Peyer's patch (tissue), 4 donors: ENCODE measurements at regions not wholly inside any gene's neighbourhood (a gene's known extent, or its start where the extent isn't known, plus 50 kb on each side); places are given as distances from the start of the nearest gene placed in this dataset.

Experiments
- POLR2A ChIP-seq, 2 donors: fragments of 450-650 bp; IDR thresholded peaks; one replicate each; pipeline ENCODE4 v1.5.1; 2017; ENCODE audit warnings: antibody characterized with exemption in 2 of 2, mild to moderate bottlenecking in 2 of 2, moderate library complexity in 2 of 2
- TF ChIP-seq, protein P1 (sequence below), 6 experiments: fragments of 450-650 bp in 4 of 6; fragments of 200-600 bp in 2 of 6; sonication (generic) in 1 of 6; IDR thresholded peaks; one replicate each; pipeline ENCODE4 v1.5.1; 2017 to 2019; ENCODE audit warnings: antibody characterized with exemption in 6 of 6, mild to moderate bottlenecking in 3 of 6, moderate library complexity in 1 of 6

DNA sequence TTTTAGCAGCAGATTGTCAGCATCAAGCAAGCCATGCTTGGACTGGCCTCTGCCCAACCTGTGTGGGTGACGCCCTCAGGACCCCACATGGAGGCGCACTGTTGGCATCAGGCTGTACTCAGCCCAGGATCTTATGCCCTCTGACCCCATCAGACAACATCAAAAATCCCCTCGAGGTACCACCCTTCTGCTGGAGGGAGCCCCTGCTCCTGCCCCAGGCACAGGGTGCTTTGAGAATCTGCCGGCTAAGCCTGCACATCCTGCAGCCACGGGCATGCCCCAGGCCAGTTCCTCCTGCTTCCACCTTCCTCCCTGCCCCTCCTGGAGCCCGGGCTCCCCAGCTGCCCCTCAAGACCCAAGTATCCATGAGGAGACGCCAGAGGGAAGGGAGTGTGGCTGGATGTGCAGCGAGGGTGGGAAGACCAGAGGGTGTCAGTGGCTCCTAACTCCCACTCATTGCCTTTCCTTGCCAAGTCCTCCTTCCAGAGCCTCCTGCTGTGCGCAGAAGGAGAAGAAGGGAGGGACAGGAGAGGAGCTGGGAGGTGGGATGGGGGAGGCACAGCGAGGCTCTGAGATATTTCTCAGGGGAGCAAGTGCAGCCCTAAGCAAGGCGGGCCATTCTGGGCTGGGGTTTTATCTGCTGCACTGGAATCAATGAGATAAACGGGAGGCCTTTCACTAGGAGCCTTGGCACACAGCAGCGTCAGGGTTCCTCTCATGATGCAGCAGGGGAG lies 77.4 kb upstream of the CST7 start:
- no peak for TF ChIP-seq POLR2A (IDR thresholded peaks at IDR 0.05)
- TF ChIP-seq, protein P1, sequence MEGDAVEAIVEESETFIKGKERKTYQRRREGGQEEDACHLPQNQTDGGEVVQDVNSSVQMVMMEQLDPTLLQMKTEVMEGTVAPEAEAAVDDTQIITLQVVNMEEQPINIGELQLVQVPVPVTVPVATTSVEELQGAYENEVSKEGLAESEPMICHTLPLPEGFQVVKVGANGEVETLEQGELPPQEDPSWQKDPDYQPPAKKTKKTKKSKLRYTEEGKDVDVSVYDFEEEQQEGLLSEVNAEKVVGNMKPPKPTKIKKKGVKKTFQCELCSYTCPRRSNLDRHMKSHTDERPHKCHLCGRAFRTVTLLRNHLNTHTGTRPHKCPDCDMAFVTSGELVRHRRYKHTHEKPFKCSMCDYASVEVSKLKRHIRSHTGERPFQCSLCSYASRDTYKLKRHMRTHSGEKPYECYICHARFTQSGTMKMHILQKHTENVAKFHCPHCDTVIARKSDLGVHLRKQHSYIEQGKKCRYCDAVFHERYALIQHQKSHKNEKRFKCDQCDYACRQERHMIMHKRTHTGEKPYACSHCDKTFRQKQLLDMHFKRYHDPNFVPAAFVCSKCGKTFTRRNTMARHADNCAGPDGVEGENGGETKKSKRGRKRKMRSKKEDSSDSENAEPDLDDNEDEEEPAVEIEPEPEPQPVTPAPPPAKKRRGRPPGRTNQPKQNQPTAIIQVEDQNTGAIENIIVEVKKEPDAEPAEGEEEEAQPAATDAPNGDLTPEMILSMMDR (IDR thresholded peaks at IDR 0.05) = no peak
